ENCODE measurements at regions not wholly inside any gene's neighbourhood (a gene's known extent, or its start where the extent isn't known, plus 50 kb on each side); places are given as distances from the start of the nearest gene placed in this dataset.

DNA sequence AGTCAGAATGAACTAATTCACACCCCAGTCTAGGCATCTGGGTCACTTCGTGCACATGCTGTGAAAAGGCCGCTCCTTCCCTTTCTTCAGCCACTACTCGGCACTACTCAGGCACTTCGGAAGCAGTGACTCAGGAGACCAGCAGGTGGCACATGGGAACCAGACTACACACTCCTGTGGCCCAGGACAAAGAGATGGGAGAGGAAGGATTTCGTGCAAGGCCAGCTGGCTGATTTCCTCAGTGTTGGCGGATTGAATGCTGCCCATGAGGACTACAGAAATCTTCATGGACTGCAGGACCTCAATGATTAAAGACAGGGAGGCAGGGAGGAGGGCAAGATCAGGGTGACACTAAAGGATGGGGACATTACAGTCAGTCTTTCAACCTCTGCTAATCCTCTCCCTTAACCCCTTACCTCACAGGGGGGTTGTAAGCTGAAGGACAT lies 117.8 kb upstream of the SPACA1 start:
- Histone ChIP-seq H3K9me3 (ENCODE audit: low read length) (no peaks in the 10 kb centered on the region), H3K27ac (ENCODE audit: low read depth, low read length, poor library complexity, severe bottlenecking) (peak overlapping the region; percentile 99), H3K4me3 (ENCODE audit: low read depth, low read length, poor library complexity, severe bottlenecking) (peak overlapping the region; percentile 10), H3K4me2 (ENCODE audit: low read length) (peak overlapping the region; percentile 60), H4K20me1 (ENCODE audit: insufficient read depth, low read length) (no peaks in the 10 kb centered on the region), H3K36me3 (ENCODE audit: insufficient read depth, low read length) (no peaks in the 10 kb centered on the region), H3K4me1 (ENCODE audit: insufficient read depth, low read length, poor library complexity, severe bottlenecking) (peaks cover 91% of the 10 kb centered on the region), H3K79me2 (ENCODE audit: insufficient read depth, low read depth, low read length) (no peaks in the 10 kb centered on the region), H2AFZ (ENCODE audit: low read length) (peak overlapping the region; percentile 39; the same call in 1 of the 2 replicates), H3K9me2 (ENCODE audit: insufficient read depth, low read length) (no peaks in the 10 kb centered on the region)
- peak; percentile 95 for DNase-seq (ENCODE audit: low spot score)
- intact Hi-C loops (cut with micrococcal nuclease; ENCODE audit: unreplicated experiment): loop anchor here (1.0 to 10.0 kb wide), 7 partner anchors 211 to 941 kb away; partner anchors contain the start of gene CNR1
- BruUV-seq (replicated peaks): no TSS peak
- ChIA-PET CTCF (ENCODE audit: unreplicated experiment) (interaction anchor here (0.7 to 1.7 kb wide), 9 partner anchors 10 to 308 kb away, joined by 3 to 7 read pairs (median 3); no protein-coding TSS in a partner anchor), POLR2A (interaction anchor here (0.7 to 6.7 kb wide), 19 partner anchors 10 to 682 kb away, joined by 3 to 102 read pairs (median 5); partner anchors contain the start of gene CNR1)
- TF ChIP-seq, protein P1, sequence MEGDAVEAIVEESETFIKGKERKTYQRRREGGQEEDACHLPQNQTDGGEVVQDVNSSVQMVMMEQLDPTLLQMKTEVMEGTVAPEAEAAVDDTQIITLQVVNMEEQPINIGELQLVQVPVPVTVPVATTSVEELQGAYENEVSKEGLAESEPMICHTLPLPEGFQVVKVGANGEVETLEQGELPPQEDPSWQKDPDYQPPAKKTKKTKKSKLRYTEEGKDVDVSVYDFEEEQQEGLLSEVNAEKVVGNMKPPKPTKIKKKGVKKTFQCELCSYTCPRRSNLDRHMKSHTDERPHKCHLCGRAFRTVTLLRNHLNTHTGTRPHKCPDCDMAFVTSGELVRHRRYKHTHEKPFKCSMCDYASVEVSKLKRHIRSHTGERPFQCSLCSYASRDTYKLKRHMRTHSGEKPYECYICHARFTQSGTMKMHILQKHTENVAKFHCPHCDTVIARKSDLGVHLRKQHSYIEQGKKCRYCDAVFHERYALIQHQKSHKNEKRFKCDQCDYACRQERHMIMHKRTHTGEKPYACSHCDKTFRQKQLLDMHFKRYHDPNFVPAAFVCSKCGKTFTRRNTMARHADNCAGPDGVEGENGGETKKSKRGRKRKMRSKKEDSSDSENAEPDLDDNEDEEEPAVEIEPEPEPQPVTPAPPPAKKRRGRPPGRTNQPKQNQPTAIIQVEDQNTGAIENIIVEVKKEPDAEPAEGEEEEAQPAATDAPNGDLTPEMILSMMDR (conservative IDR thresholded peaks at IDR 0.05; ENCODE audit: low read length): peak; percentile 98
- TF ChIP-seq EZH2phosphoT487 (IDR thresholded peaks at IDR 0.05; ENCODE audit: borderline replicate concordance, low read depth, low read length): no peak

DNA sequence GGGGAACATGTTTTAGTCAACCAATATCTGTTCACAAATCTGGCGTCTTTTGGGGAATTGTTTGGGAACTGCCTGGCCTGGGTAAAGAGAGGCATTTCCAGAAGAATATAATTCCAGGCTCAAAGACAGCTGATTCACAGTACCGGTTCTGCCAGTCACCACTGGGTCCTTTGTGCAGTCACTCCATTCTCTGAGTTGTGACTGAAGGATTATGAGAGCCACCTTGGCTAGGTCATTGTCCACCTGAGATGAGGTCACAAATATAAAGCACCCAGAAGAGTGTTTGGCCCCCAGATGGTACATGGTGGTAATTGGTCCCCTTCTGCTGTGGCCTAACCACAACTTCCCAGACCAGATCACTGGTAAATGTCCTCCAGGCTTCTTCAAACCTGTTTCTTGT lies 121.0 kb upstream of the SPACA1 start:
- intact Hi-C loops (cut with micrococcal nuclease; ENCODE audit: unreplicated experiment): no loop called here
- H3K36me3 ChIP-seq (ENCODE audit: insufficient read depth, low read length): no peaks in the 10 kb centered on the region
- no peaks in the 10 kb centered on the region for H3K9me3 ChIP-seq (ENCODE audit: low read length)
- H4K20me1 ChIP-seq (ENCODE audit: insufficient read depth, low read length): no peaks in the 10 kb centered on the region
- no peak for DNase-seq (ENCODE audit: low spot score)
- TF ChIP-seq EZH2phosphoT487 (IDR thresholded peaks at IDR 0.05; ENCODE audit: borderline replicate concordance, low read depth, low read length): no peak
- TF ChIP-seq, protein P1 (conservative IDR thresholded peaks at IDR 0.05; ENCODE audit: low read length): no peak
- H3K27ac ChIP-seq (ENCODE audit: low read depth, low read length, poor library complexity, severe bottlenecking): peak overlapping the region; percentile 99
- H2AFZ ChIP-seq (ENCODE audit: low read length): peak overlapping the region; percentile 29; the same call in 1 of the 2 replicates
- no peak overlapping the region for H3K4me3 ChIP-seq (ENCODE audit: low read depth, low read length, poor library complexity, severe bottlenecking)
- peaks cover 100% of the 10 kb centered on the region for H3K4me1 ChIP-seq (ENCODE audit: insufficient read depth, low read length, poor library complexity, severe bottlenecking)
- H3K4me2 ChIP-seq (ENCODE audit: low read length): peak overlapping the region; percentile 73
- ChIA-PET POLR2A (interaction anchor here (0.6 to 6.7 kb wide), 15 partner anchors 8 to 685 kb away, joined by 3 to 102 read pairs (median 4); partner anchors contain the start of gene CNR1), CTCF (ENCODE audit: unreplicated experiment) (no interaction called here)
- no peaks in the 10 kb centered on the region for H3K9me2 ChIP-seq (ENCODE audit: insufficient read depth, low read length)
- no peaks in the 10 kb centered on the region for H3K79me2 ChIP-seq (ENCODE audit: insufficient read depth, low read depth, low read length)
- no TSS peak for BruUV-seq (replicated peaks)

DNA sequence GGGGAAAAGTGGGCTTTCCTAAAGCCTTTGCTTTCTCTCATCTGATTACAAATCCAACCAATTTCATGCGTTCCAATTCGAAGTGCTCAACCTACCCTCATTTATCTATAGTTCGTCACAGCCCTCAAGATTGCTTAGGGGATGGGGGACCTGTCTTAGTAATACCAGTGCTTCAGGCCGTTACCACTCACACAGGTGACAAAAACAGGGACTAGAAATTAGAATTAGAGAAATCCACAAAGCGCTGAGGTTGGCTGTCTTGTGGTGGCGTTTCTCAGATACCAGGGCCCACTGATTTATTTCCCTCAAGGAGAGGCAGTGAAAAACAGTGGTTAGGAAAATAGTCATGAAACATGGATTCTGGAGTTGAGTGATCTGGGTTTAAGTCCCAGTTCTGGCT lies 121.6 kb upstream of the SPACA1 start:
- POLR2A ChIA-PET: interaction anchor here (0.7 to 6.7 kb wide), 12 partner anchors 8 to 254 kb away, joined by 3 to 102 read pairs (median 14); partner anchors contain the start of gene CNR1
- H3K27ac ChIP-seq (ENCODE audit: low read depth, low read length, poor library complexity, severe bottlenecking): peak overlapping the region; percentile 99
- intact Hi-C loops (cut with micrococcal nuclease; ENCODE audit: unreplicated experiment): no loop called here

More for the DNA sequence above, 121.6 kb upstream of the SPACA1 start:
- no TSS peak for BruUV-seq (replicated peaks)
- CTCF ChIA-PET (ENCODE audit: unreplicated experiment): interaction anchor here (0.6 kb wide), 1 partner anchor 47 kb away, joined by 3 read pairs; no protein-coding TSS in a partner anchor
- Histone ChIP-seq H3K4me1 (ENCODE audit: insufficient read depth, low read length, poor library complexity, severe bottlenecking) (peaks cover 100% of the 10 kb centered on the region), H3K9me2 (ENCODE audit: insufficient read depth, low read length) (no peaks in the 10 kb centered on the region), H3K9me3 (ENCODE audit: low read length) (no peaks in the 10 kb centered on the region), H3K4me2 (ENCODE audit: low read length) (peak overlapping the region; percentile 73), H2AFZ (ENCODE audit: low read length) (peak overlapping the region; percentile 29; the same call in 1 of the 2 replicates), H4K20me1 (ENCODE audit: insufficient read depth, low read length) (no peaks in the 10 kb centered on the region), H3K79me2 (ENCODE audit: insufficient read depth, low read depth, low read length) (no peaks in the 10 kb centered on the region; the same call in 1 of the 2 replicates), H3K4me3 (ENCODE audit: low read depth, low read length, poor library complexity, severe bottlenecking) (no peak overlapping the region), H3K36me3 (ENCODE audit: insufficient read depth, low read length) (no peaks in the 10 kb centered on the region)
- TF ChIP-seq, protein P1 (conservative IDR thresholded peaks at IDR 0.05; ENCODE audit: low read length): no peak
- TF ChIP-seq EZH2phosphoT487 (IDR thresholded peaks at IDR 0.05; ENCODE audit: borderline replicate concordance, low read depth, low read length): no peak
- no peak for DNase-seq (ENCODE audit: low spot score)
